ENCODE measurements at regions not wholly inside any gene's neighbourhood (a gene's known extent, or its start where the extent isn't known, plus 50 kb on each side); places are given as distances from the start of the nearest gene placed in this dataset.

DNA sequence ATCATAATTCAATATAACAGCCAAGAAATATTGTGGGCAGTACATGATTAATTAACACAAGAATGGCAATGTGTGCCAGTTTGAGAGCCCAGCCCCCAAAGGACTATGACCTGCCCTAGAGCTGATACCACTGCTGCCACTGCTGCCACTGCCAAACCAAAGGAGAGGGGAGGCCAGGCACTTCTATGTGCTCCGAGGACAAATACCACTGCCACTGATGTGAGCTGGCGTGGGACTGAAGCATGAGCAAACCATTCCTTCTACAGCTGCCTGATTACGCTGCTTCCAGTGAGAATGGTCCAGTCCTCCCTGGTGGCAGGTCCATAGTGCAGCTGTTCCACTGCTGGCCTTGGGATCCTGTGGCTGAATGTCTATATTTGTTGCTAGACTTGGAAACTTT, 392.2 kb downstream of the CCDC85A start (continued):
- TF ChIP-seq, protein P1, sequence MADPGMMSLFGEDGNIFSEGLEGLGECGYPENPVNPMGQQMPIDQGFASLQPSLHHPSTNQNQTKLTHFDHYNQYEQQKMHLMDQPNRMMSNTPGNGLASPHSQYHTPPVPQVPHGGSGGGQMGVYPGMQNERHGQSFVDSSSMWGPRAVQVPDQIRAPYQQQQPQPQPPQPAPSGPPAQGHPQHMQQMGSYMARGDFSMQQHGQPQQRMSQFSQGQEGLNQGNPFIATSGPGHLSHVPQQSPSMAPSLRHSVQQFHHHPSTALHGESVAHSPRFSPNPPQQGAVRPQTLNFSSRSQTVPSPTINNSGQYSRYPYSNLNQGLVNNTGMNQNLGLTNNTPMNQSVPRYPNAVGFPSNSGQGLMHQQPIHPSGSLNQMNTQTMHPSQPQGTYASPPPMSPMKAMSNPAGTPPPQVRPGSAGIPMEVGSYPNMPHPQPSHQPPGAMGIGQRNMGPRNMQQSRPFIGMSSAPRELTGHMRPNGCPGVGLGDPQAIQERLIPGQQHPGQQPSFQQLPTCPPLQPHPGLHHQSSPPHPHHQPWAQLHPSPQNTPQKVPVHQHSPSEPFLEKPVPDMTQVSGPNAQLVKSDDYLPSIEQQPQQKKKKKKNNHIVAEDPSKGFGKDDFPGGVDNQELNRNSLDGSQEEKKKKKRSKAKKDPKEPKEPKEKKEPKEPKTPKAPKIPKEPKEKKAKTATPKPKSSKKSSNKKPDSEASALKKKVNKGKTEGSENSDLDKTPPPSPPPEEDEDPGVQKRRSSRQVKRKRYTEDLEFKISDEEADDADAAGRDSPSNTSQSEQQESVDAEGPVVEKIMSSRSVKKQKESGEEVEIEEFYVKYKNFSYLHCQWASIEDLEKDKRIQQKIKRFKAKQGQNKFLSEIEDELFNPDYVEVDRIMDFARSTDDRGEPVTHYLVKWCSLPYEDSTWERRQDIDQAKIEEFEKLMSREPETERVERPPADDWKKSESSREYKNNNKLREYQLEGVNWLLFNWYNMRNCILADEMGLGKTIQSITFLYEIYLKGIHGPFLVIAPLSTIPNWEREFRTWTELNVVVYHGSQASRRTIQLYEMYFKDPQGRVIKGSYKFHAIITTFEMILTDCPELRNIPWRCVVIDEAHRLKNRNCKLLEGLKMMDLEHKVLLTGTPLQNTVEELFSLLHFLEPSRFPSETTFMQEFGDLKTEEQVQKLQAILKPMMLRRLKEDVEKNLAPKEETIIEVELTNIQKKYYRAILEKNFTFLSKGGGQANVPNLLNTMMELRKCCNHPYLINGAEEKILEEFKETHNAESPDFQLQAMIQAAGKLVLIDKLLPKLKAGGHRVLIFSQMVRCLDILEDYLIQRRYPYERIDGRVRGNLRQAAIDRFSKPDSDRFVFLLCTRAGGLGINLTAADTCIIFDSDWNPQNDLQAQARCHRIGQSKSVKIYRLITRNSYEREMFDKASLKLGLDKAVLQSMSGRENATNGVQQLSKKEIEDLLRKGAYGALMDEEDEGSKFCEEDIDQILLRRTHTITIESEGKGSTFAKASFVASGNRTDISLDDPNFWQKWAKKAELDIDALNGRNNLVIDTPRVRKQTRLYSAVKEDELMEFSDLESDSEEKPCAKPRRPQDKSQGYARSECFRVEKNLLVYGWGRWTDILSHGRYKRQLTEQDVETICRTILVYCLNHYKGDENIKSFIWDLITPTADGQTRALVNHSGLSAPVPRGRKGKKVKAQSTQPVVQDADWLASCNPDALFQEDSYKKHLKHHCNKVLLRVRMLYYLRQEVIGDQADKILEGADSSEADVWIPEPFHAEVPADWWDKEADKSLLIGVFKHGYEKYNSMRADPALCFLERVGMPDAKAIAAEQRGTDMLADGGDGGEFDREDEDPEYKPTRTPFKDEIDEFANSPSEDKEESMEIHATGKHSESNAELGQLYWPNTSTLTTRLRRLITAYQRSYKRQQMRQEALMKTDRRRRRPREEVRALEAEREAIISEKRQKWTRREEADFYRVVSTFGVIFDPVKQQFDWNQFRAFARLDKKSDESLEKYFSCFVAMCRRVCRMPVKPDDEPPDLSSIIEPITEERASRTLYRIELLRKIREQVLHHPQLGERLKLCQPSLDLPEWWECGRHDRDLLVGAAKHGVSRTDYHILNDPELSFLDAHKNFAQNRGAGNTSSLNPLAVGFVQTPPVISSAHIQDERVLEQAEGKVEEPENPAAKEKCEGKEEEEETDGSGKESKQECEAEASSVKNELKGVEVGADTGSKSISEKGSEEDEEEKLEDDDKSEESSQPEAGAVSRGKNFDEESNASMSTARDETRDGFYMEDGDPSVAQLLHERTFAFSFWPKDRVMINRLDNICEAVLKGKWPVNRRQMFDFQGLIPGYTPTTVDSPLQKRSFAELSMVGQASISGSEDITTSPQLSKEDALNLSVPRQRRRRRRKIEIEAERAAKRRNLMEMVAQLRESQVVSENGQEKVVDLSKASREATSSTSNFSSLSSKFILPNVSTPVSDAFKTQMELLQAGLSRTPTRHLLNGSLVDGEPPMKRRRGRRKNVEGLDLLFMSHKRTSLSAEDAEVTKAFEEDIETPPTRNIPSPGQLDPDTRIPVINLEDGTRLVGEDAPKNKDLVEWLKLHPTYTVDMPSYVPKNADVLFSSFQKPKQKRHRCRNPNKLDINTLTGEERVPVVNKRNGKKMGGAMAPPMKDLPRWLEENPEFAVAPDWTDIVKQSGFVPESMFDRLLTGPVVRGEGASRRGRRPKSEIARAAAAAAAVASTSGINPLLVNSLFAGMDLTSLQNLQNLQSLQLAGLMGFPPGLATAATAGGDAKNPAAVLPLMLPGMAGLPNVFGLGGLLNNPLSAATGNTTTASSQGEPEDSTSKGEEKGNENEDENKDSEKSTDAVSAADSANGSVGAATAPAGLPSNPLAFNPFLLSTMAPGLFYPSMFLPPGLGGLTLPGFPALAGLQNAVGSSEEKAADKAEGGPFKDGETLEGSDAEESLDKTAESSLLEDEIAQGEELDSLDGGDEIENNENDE (IDR thresholded peaks at IDR 0.05; ENCODE audit: insufficient replicate concordance, low read length), result no peak
- no peak for TF ChIP-seq TEAD4 (IDR thresholded peaks at IDR 0.05; ENCODE audit: low read depth, low read length)
- TF ChIP-seq SP4 (IDR thresholded peaks at IDR 0.05; ENCODE audit: low read length), result no peak
- no peak for TF ChIP-seq ZNF274 (IDR thresholded peaks at IDR 0.05; ENCODE audit: borderline replicate concordance, extremely low read depth, low read length)

Measured in H1 (cell line).